ENCODE measurements at regions not wholly inside any gene's neighbourhood (a gene's known extent, or its start where the extent isn't known, plus 50 kb on each side); places are given as distances from the start of the nearest gene placed in this dataset.

DNA sequence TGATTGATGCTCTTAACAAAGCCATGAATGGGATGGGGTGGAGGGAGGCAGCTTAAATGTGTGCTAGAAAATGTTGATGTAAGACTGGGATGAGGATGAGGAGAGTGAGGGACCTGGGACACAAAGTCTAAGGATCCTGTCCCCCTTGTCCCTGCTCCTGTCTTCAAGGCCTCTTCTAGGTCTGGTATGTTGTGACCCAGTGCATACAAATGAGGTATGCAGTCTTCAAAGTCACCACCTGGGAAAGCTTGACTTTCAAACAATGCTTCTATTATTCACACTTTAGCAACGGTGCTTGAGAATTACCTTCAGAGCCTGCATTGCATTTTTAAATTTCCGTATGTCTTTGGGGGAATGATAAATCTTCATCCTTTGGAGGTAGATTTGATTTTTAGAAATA is 88.4 kb upstream of the SLC34A2 start:
- TF ChIP-seq, protein P1, sequence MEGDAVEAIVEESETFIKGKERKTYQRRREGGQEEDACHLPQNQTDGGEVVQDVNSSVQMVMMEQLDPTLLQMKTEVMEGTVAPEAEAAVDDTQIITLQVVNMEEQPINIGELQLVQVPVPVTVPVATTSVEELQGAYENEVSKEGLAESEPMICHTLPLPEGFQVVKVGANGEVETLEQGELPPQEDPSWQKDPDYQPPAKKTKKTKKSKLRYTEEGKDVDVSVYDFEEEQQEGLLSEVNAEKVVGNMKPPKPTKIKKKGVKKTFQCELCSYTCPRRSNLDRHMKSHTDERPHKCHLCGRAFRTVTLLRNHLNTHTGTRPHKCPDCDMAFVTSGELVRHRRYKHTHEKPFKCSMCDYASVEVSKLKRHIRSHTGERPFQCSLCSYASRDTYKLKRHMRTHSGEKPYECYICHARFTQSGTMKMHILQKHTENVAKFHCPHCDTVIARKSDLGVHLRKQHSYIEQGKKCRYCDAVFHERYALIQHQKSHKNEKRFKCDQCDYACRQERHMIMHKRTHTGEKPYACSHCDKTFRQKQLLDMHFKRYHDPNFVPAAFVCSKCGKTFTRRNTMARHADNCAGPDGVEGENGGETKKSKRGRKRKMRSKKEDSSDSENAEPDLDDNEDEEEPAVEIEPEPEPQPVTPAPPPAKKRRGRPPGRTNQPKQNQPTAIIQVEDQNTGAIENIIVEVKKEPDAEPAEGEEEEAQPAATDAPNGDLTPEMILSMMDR (IDR thresholded peaks at IDR 0.05; ENCODE audit: low read depth, low read length, poor library complexity, severe bottlenecking), result no peak
- TF ChIP-seq EZH2phosphoT487 (IDR thresholded peaks at IDR 0.05; ENCODE audit: borderline replicate concordance, low read length), result no peak
